GM12875 (cell line): ENCODE measurements at regions not wholly inside any gene's neighbourhood (a gene's known extent, or its start where the extent isn't known, plus 50 kb on each side); places are given as distances from the start of the nearest gene placed in this dataset.

Source experiments
- H3K4me3 ChIP-seq: one replicate; pipeline ENCODE4 v1.5.1; 2011; ENCODE audit warnings: low read depth, low read length, control low read depth
- CTCF ChIP-seq: IDR thresholded peaks from 2 replicates; pipeline ENCODE4 v1.5.1; 2011; ENCODE audit warnings: low read depth, mild to moderate bottlenecking, control low read depth, inconsistent platforms, low read length, moderate library complexity, borderline replicate concordance; ENCODE audit not compliant: insufficient read depth

DNA sequence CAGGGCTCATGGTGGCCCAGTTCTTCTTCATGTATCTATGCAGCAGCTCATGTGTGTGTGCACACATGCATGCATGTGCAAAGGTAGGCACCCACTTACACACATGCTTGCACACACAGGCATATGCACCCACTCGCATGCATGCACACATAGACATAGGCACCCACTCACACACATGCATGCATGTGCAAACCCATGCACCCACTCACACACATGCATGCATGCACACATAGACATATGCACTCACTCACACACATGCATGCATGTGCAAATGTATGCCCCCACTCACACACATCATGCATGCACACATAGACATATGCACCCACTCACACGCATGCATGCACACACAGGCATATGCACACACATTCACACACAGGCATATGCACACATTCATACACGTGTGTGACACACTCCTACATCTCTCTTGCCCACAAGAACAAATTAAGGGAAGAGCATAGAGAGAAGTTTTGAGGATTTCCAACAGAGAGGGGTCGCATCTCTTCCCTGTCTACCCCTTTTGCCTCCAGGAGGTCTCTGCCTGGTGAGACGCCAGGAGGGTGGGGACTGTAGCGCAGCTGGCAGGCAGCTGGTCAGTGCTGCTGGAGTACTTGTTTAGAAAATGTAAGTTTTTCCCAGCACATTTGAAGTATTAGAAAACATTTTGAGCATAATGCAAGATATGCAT, 63.9 kb upstream of the ARHGEF7 start:
- TF ChIP-seq CTCF: no peak
- no peak overlapping the region for H3K4me3 ChIP-seq

- no peak overlapping the region for H3K4me3 ChIP-seq
- TF ChIP-seq CTCF: no peak
Measured at GRCh38 chr13:111050539-111050879, 64.6 kb upstream of the ARHGEF7 start.

GRCh38 chr13:111049791-111050538, 65.1 kb upstream of the ARHGEF7 start:
- TF ChIP-seq CTCF: peak; percentile 32

DNA sequence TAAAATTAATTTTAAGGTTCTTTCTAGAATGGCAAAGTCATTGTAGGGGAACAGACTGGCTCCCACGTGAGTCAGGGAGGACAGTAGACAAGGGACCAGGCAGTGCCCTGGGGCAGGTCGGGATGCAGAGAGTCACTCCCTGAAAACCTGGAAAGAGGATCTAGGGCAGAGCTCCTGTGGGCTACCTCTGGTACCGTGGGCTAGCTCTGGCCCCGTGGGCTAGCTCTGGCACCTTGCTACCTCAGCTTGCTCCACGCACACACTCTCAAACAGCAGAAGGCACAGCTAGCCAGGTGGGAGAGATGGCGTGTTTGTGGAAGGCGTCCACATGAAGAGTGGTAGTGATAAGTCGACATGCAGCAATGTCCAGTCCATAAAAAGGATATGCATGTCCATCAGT, 66.7 kb upstream of the ARHGEF7 start:
- no peak overlapping the region for H3K4me3 ChIP-seq
- TF ChIP-seq CTCF: no peak

More at GRCh38 chr13:111049791-111050538, 65.1 kb upstream of the ARHGEF7 start:
- no peak overlapping the region for H3K4me3 ChIP-seq

- no peak overlapping the region for H3K4me3 ChIP-seq
- TF ChIP-seq CTCF: no peak
Measured at GRCh38 chr13:111047326-111047725, 67.8 kb upstream of the ARHGEF7 start.

- peak; percentile 36; the same call in 1 of the 2 replicates for TF ChIP-seq CTCF
Measured at GRCh38 chr13:111046590-111047141, 68.4 kb upstream of the ARHGEF7 start.

GRCh38 chr13:111045170-111045569, 69.9 kb upstream of the ARHGEF7 start:
- no peak overlapping the region for H3K4me3 ChIP-seq
- TF ChIP-seq CTCF: no peak

More at GRCh38 chr13:111046590-111047141, 68.4 kb upstream of the ARHGEF7 start:
- H3K4me3 ChIP-seq: no peak overlapping the region
